Thoracic aorta (tissue), 2 donors: ENCODE measurements at regions not wholly inside any gene's neighbourhood (a gene's known extent, or its start where the extent isn't known, plus 50 kb on each side); places are given as distances from the start of the nearest gene placed in this dataset.

ENCODE experiments used
- ATAC-seq: fragments of 150-250 bp; one replicate; pipeline ENCODE4 v1.8.0; 2017; ENCODE audit warnings: low read depth; ENCODE audit not compliant: insufficient number of reproducible peaks, low FRiP score
- DNase-seq: peaks from one replicate; pipeline ENCODE4 v3.0.0-alpha.2; 2020; ENCODE audit warnings: low spot score
- H3K27ac ChIP-seq, 2 donors: fragments of 200-600 bp; sonication (generic); 1 replicate in 1 of 2; 2 replicates in 1 of 2; pipeline ENCODE4 v1.5.1; 2016; ENCODE audit warnings: mild to moderate bottlenecking in 2 of 2, moderate library complexity in 2 of 2
- H3K27me3 ChIP-seq: fragments of 200-600 bp; sonication (generic); replicated peaks from 2 replicates; pipeline ENCODE4 v1.6.0; 2016; ENCODE audit warnings: mild to moderate bottlenecking; ENCODE audit not compliant: insufficient read depth
- H3K36me3 ChIP-seq: fragments of 200-600 bp; sonication (generic); one replicate; pipeline ENCODE4 v1.5.1; 2016
- H3K4me1 ChIP-seq, 2 donors: fragments of 200-600 bp; sonication (generic); 1 replicate in 1 of 2; 2 replicates in 1 of 2; pipeline versions ENCODE4 v1.5.1 to v1.6.0; 2016; ENCODE audit warnings: low read depth in 2 of 2, mild to moderate bottlenecking in 1 of 2; ENCODE audit not compliant: control insufficient read depth in 1 of 2
- H3K4me3 ChIP-seq: fragments of 200-600 bp; sonication (generic); 2 replicates; pipeline ENCODE4 v1.5.1; 2016; ENCODE audit warnings: mild to moderate bottlenecking
- H3K9me3 ChIP-seq: fragments of 200-600 bp; sonication (generic); 2 replicates; pipeline ENCODE4 v1.5.1; 2016
- TF ChIP-seq, protein P1 (sequence below): fragments of 200-600 bp; sonication (generic); IDR thresholded peaks from one replicate; pipeline ENCODE4 v1.5.1; 2019; ENCODE audit warnings: antibody characterized with exemption

- no peaks in the 10 kb centered on the region for H3K36me3 ChIP-seq
- TF ChIP-seq, protein P1, sequence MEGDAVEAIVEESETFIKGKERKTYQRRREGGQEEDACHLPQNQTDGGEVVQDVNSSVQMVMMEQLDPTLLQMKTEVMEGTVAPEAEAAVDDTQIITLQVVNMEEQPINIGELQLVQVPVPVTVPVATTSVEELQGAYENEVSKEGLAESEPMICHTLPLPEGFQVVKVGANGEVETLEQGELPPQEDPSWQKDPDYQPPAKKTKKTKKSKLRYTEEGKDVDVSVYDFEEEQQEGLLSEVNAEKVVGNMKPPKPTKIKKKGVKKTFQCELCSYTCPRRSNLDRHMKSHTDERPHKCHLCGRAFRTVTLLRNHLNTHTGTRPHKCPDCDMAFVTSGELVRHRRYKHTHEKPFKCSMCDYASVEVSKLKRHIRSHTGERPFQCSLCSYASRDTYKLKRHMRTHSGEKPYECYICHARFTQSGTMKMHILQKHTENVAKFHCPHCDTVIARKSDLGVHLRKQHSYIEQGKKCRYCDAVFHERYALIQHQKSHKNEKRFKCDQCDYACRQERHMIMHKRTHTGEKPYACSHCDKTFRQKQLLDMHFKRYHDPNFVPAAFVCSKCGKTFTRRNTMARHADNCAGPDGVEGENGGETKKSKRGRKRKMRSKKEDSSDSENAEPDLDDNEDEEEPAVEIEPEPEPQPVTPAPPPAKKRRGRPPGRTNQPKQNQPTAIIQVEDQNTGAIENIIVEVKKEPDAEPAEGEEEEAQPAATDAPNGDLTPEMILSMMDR = no peak
- H3K27ac ChIP-seq = no peak overlapping the region
- H3K4me1 ChIP-seq = no peaks in the 10 kb centered on the region
- DNase-seq = no peak
- H3K9me3 ChIP-seq = no peaks in the 10 kb centered on the region
- no peaks in the 10 kb centered on the region for H3K27me3 ChIP-seq
- ATAC-seq = no peak
- H3K4me3 ChIP-seq = no peak overlapping the region
These were observed 143.6 kb upstream of the SLC6A11 start for GRCh38 chr3:10672422-10672821.

DNA sequence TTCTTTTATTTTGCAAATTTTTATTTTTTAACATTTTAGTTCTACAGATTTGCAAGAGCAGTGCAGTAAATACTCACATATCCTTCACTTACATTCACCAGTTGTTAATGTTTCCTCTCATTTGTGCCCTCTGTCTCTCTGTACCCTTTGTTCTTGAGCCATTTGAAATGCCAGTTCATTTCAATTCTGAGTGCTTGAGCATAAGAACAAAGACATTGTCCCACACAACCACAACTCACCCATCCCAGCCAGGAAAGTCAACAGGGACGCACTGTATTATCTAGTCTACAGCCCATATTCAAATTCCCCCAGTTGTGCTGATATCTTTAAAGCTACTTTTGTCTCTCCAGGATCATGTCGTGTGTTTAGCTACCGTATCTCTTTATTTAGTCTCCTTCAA, 141.4 kb upstream of the SLC6A11 start:
- no peak overlapping the region for H3K4me3 ChIP-seq
- H3K4me1 ChIP-seq = no peaks in the 10 kb centered on the region
- H3K36me3 ChIP-seq = no peaks in the 10 kb centered on the region
- no peaks in the 10 kb centered on the region for H3K9me3 ChIP-seq
- DNase-seq (no peak), ATAC-seq (no peak)
- TF ChIP-seq, protein P1 = no peak
- H3K27me3 ChIP-seq = no peaks in the 10 kb centered on the region
- H3K27ac ChIP-seq = no peak overlapping the region

- Histone ChIP-seq H3K4me1 (no peaks in the 10 kb centered on the region), H3K27ac (no peak overlapping the region), H3K27me3 (no peaks in the 10 kb centered on the region), H3K9me3 (no peaks in the 10 kb centered on the region), H3K4me3 (no peak overlapping the region), H3K36me3 (no peaks in the 10 kb centered on the region)
- ATAC-seq (no peak), DNase-seq (no peak)
- TF ChIP-seq, protein P1 = no peak
These were observed 139.1 kb upstream of the SLC6A11 start for GRCh38 chr3:10676905-10677304.

DNA sequence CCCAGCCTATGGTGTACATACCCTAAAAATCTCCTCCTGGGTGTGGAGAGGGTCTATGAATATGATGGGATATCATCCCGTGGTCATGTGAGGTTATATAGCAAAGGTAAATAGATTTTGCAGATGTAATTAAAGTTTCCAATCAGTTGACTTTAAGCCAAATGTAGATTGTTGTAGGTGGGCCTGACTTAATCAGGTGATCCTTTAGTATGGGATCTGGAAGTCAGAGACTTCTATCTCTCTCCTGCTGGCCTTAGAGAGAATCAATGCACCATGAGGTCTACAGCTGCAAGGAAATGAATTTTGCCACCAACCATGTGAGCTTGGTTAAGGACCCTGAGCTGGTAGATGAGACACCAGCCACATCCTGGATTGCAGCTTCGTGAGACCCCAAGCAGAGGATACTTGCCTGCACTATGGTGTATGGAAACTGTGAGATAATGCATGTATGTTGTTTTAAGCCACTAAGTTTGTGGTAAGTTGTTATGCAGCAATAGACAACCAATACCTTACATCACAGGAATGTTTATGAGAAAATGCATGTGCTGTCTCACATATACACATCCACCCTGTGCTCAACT, 137.1 kb upstream of the SLC6A11 start:
- DNase-seq = no peak
- no peaks in the 10 kb centered on the region for H3K4me1 ChIP-seq
- TF ChIP-seq, protein P1 = no peak
- ATAC-seq = no peak
- no peaks in the 10 kb centered on the region for H3K27me3 ChIP-seq
- no peak overlapping the region for H3K27ac ChIP-seq
- H3K9me3 ChIP-seq = no peaks in the 10 kb centered on the region
- no peaks in the 10 kb centered on the region for H3K36me3 ChIP-seq
- no peak overlapping the region for H3K4me3 ChIP-seq

GRCh38 chr3:10680796-10681195, 135.2 kb upstream of the SLC6A11 start:
- Histone ChIP-seq H3K4me3 (no peak overlapping the region), H3K9me3 (no peaks in the 10 kb centered on the region), H3K27me3 (no peaks in the 10 kb centered on the region), H3K36me3 (no peaks in the 10 kb centered on the region), H3K27ac (no peak overlapping the region), H3K4me1 (no peaks in the 10 kb centered on the region)
- TF ChIP-seq, protein P1 = no peak
- ATAC-seq (no peak), DNase-seq (no peak)
